OCI-LY1 (cell line): ENCODE measurements at regions not wholly inside any gene's neighbourhood (a gene's known extent, or its start where the extent isn't known, plus 50 kb on each side); places are given as distances from the start of the nearest gene placed in this dataset.

Experiments
- H2AFZ ChIP-seq: fragments of 200-600 bp; sonication (generic), shearing (Covaris generic); 2 replicates; pipeline ENCODE4 v1.6.0; 2014; ENCODE audit warnings: antibody characterized with exemption, mild to moderate bottlenecking, low read length
- H3F3A ChIP-seq: fragments of 200-600 bp; sonication (generic), shearing (Covaris generic); 2 replicates; pipeline ENCODE4 v1.6.0; 2014; ENCODE audit warnings: mild to moderate bottlenecking, antibody characterized with exemption, low read length, moderate library complexity; ENCODE audit not compliant: insufficient read depth
- H3K27ac ChIP-seq: fragments of 200-600 bp; sonication (generic); 2 replicates; pipeline ENCODE4 v1.5.1; 2014; ENCODE audit warnings: low read length, mixed run types, mild to moderate bottlenecking, low read depth; ENCODE audit not compliant: poor library complexity, severe bottlenecking
- H3K27me3 ChIP-seq: fragments of 200-600 bp; sonication (generic); 2 replicates; pipeline ENCODE4 v1.6.0; 2014; ENCODE audit warnings: antibody characterized with exemption, mild to moderate bottlenecking, low read length, moderate library complexity; ENCODE audit not compliant: insufficient read depth
- H3K36me3 ChIP-seq: fragments of 200-600 bp; sonication (generic); 2 replicates; pipeline ENCODE4 v1.6.1; 2014; ENCODE audit warnings: mild to moderate bottlenecking, antibody characterized with exemption, low read length, moderate library complexity, mixed read lengths; ENCODE audit not compliant: insufficient read depth
- H3K4me1 ChIP-seq: fragments of 200-600 bp; sonication (generic); 2 replicates; pipeline ENCODE4 v1.5.1; 2014; ENCODE audit warnings: mild to moderate bottlenecking, low read length, moderate library complexity; ENCODE audit not compliant: insufficient read depth, severe bottlenecking
- H3K4me2 ChIP-seq: fragments of 200-600 bp; sonication (generic), shearing (Covaris generic); 2 replicates; pipeline ENCODE4 v1.6.1; 2014; ENCODE audit warnings: low read length
- H3K4me3 ChIP-seq: fragments of 200-600 bp; sonication (generic); 2 replicates; pipeline ENCODE4 v1.5.1; 2014; ENCODE audit warnings: low read length, low read depth, mild to moderate bottlenecking, mixed read lengths; ENCODE audit not compliant: poor library complexity, severe bottlenecking
- H3K79me2 ChIP-seq: fragments of 200-600 bp; shearing (Covaris generic); 2 replicates; pipeline ENCODE4 v1.6.1; 2016; ENCODE audit warnings: mixed run types, low read length, mixed read lengths; ENCODE audit not compliant: insufficient read depth
- H3K9ac ChIP-seq: fragments of 200-600 bp; sonication (generic), shearing (Covaris generic); 2 replicates; pipeline ENCODE4 v1.6.1; 2014; ENCODE audit warnings: mild to moderate bottlenecking, low read length, mixed read lengths
- H3K9me2 ChIP-seq: fragments of 200-600 bp; sonication (generic), shearing (Covaris generic); 2 replicates; pipeline ENCODE4 v1.6.1; 2014; ENCODE audit warnings: low read depth, mild to moderate bottlenecking, low read length, mixed read lengths
- H3K9me3 ChIP-seq: fragments of 200-600 bp; shearing (Covaris generic); 2 replicates; pipeline ENCODE4 v1.6.1; 2014; ENCODE audit warnings: low read length, mixed read lengths
- H4K20me1 ChIP-seq: fragments of 200-600 bp; sonication (generic), shearing (Covaris generic); 2 replicates; pipeline ENCODE4 v1.6.0; 2016; ENCODE audit warnings: mild to moderate bottlenecking, low read length; ENCODE audit not compliant: insufficient read depth
- EZH2 ChIP-seq: fragments of 200-600 bp; sonication (generic), shearing (Covaris generic); IDR thresholded peaks from 2 replicates; pipeline ENCODE4 v1.8.0; 2017; ENCODE audit warnings: borderline replicate concordance, mixed run types, mild to moderate bottlenecking, antibody characterized with exemption, low read length, moderate library complexity, mixed read lengths
- TF ChIP-seq, protein P1 (sequence below): fragments of 200-600 bp; sonication (generic), shearing (Covaris generic); IDR thresholded peaks from 2 replicates; pipeline ENCODE4 v1.5.1; 2017; ENCODE audit warnings: mild to moderate bottlenecking, antibody characterized with exemption, low read length, moderate library complexity, mixed read lengths

DNA sequence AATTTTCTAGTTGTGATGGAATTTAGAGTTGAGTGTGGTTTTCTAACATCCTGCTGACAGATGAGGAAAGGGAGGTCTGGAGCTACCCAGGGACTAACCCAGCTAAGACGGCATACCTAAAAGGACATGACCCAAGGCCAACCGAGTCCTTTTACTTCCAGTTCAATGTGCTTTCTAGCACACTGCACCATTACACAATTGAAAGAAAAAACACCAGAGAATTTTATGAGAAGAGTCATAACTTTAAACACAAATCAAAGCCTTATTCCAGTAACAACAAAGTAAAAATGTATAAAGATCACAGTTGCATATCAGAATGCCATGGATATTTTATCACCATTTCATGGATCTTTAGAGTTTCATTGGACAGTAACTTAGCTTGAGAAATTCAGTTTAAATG, 480.3 kb downstream of the MEIS1 start:
- Histone ChIP-seq H3K36me3 (no peaks in the 10 kb centered on the region), H3F3A (no peaks in the 10 kb centered on the region), H3K27ac (no peak overlapping the region), H3K27me3 (no peaks in the 10 kb centered on the region), H3K4me1 (no peaks in the 10 kb centered on the region), H3K4me2 (no peak overlapping the region), H2AFZ (no peak overlapping the region), H3K9ac (no peak overlapping the region), H3K9me2 (no peaks in the 10 kb centered on the region), H3K9me3 (no peaks in the 10 kb centered on the region), H3K79me2 (no peaks in the 10 kb centered on the region), H3K4me3 (no peak overlapping the region), H4K20me1 (no peaks in the 10 kb centered on the region)
- TF ChIP-seq, protein P1, sequence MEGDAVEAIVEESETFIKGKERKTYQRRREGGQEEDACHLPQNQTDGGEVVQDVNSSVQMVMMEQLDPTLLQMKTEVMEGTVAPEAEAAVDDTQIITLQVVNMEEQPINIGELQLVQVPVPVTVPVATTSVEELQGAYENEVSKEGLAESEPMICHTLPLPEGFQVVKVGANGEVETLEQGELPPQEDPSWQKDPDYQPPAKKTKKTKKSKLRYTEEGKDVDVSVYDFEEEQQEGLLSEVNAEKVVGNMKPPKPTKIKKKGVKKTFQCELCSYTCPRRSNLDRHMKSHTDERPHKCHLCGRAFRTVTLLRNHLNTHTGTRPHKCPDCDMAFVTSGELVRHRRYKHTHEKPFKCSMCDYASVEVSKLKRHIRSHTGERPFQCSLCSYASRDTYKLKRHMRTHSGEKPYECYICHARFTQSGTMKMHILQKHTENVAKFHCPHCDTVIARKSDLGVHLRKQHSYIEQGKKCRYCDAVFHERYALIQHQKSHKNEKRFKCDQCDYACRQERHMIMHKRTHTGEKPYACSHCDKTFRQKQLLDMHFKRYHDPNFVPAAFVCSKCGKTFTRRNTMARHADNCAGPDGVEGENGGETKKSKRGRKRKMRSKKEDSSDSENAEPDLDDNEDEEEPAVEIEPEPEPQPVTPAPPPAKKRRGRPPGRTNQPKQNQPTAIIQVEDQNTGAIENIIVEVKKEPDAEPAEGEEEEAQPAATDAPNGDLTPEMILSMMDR: no peak
- no peak for TF ChIP-seq EZH2

DNA sequence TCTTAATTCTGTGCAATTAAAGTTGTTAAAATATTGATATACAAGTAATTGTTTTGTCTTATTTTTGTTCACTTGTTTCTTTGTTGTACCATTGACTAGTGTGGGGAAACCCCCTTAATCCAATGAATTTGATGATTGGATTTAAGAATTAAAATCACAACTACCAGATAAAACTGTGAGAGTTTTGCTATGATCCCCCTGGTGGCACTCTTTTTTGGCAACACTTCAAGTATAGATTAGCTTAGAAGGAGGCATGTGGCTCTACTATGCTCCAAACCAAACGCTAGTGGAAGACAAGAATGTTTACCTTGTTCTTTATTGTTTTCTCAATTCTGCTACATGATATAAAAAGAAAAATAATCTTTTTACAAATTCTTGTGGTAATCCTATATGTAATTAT, 477.8 kb upstream of the ETAA1 start:
- Histone ChIP-seq H3K4me1 (no peaks in the 10 kb centered on the region), H3K27ac (no peak overlapping the region), H3K4me2 (no peak overlapping the region), H3K36me3 (no peaks in the 10 kb centered on the region), H3K9ac (no peak overlapping the region), H3K79me2 (no peaks in the 10 kb centered on the region), H4K20me1 (no peaks in the 10 kb centered on the region), H2AFZ (no peak overlapping the region), H3F3A (no peaks in the 10 kb centered on the region), H3K9me3 (no peaks in the 10 kb centered on the region), H3K27me3 (no peaks in the 10 kb centered on the region), H3K9me2 (no peaks in the 10 kb centered on the region), H3K4me3 (no peak overlapping the region)
- TF ChIP-seq, protein P1: no peak
- no peak for TF ChIP-seq EZH2

DNA sequence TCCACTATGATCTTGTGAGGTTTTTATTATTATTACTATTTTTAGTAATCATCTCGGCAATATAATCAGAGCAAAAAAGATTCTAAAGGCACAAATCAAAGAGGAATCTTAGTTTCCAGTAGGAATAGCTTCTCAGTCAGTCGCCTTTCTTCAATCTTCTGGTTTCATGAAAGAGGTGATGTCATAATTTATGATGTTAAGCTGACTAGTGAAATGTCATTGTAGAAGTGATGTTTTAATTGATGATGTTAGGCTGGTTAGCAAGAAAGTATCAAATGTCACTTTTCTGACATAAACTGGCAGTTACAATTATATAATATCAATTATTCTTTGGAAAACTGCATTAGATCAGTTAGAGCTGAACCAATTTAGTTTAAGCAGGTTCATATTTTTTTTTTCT, 476.7 kb upstream of the ETAA1 start:
- TF ChIP-seq, protein P1: no peak
- no peak for TF ChIP-seq EZH2
- Histone ChIP-seq H3K4me2 (no peak overlapping the region), H3K9ac (no peak overlapping the region), H3F3A (no peaks in the 10 kb centered on the region), H3K4me3 (no peak overlapping the region), H3K79me2 (no peaks in the 10 kb centered on the region), H3K36me3 (no peaks in the 10 kb centered on the region), H3K9me3 (no peaks in the 10 kb centered on the region), H3K27ac (no peak overlapping the region), H2AFZ (no peak overlapping the region), H3K27me3 (no peaks in the 10 kb centered on the region), H3K9me2 (no peaks in the 10 kb centered on the region), H4K20me1 (no peaks in the 10 kb centered on the region), H3K4me1 (no peaks in the 10 kb centered on the region)
